HepG2 (cell line): ENCODE measurements at regions not wholly inside any gene's neighbourhood (a gene's known extent, or its start where the extent isn't known, plus 50 kb on each side); places are given as distances from the start of the nearest gene placed in this dataset.

Experiments used
- ATAC-seq: fragments of 200-7000 bp; cut with Tn5 transposase; 3 replicates; pipeline ENCODE4 v1.9.1; 2020; ENCODE audit warnings: mild to moderate bottlenecking, moderate library complexity
- BruUV-seq: library from RNA; stranded (reverse); fragments of 400-500 nt; replicated peaks from 2 replicates; lab custom pipeline; 2021; lab: Mats Ljungman, UMichigan
- CTCF ChIA-PET: fragments of 300-600 bp; formaldehyde crosslinking; extraction: SDS; loops from one replicate; lab custom pipeline; 2021; ENCODE audit warnings: low total read pairs, inconsistent platforms, low intra/inter-chr PET ratio; lab: Yijun Ruan, JAX
- POLR2A ChIA-PET: fragments of 350-600 bp; sonication (Branson Sonifier 250); formaldehyde crosslinking; loops from one replicate; lab custom pipeline; 2020; ENCODE audit warnings: antibody characterized with exemption, inconsistent platforms; lab: Yijun Ruan, JAX
- DNase-seq: peaks from one replicate; pipeline ENCODE4 v3.0.0-alpha.2; 2015; ENCODE audit warnings: low spot score
- FAIRE-seq: peaks from 3 replicates; lab custom pipeline; 2011; peaks lifted over from hg19 to GRCh38; lab: Jason Lieb, UNC
- H2AFZ ChIP-seq: one replicate; pipeline ENCODE4 v1.6.1; 2011; ENCODE audit warnings: low read length, inconsistent platforms
- H3K27ac ChIP-seq: fragments of 300-600 bp; 3 replicates; pipeline ENCODE4 v1.8.0; 2011; ENCODE audit warnings: mixed run types, mild to moderate bottlenecking, mixed read lengths, low read length, inconsistent platforms; ENCODE audit not compliant: insufficient read depth; ENCODE audit errors: extremely low read length
- H3K27me3 ChIP-seq, 2 experiments: fragments of 200-600 bp in 1 of 2; 2 replicates in 1 of 2; 3 replicates in 1 of 2; pipeline versions ENCODE4 v1.6.0 to v1.8.0; 2011; ENCODE audit warnings: low read length in 2 of 2, mild to moderate bottlenecking in 2 of 2, moderate library complexity in 2 of 2, inconsistent platforms in 1 of 2; ENCODE audit not compliant: insufficient read depth in 2 of 2, control insufficient read depth in 1 of 2
- H3K36me3 ChIP-seq, 2 experiments: fragments of 200-600 bp in 1 of 2; replicated peaks in 1 of 2; 2 replicates in 1 of 2; 3 replicates in 1 of 2; pipeline versions ENCODE4 v1.5.1 to v1.8.0; 2011; ENCODE audit warnings: low read length in 2 of 2, inconsistent platforms in 1 of 2; ENCODE audit not compliant: insufficient read depth in 2 of 2, control insufficient read depth in 1 of 2
- H3K4me1 ChIP-seq: 2 replicates; pipeline ENCODE4 v1.5.1; 2012; ENCODE audit warnings: low read length, inconsistent platforms; ENCODE audit not compliant: insufficient read depth
- H3K4me2 ChIP-seq: 2 replicates; pipeline ENCODE4 v1.6.0; 2011; ENCODE audit warnings: low read depth, low read length, inconsistent platforms
- H3K4me3 ChIP-seq, 3 experiments: fragments of 200-600 bp in 1 of 3; sonication (generic), shearing (Covaris generic) in 1 of 3; replicated peaks in 1 of 3; 2 replicates each; pipeline ENCODE4 v1.5.1; 2011 to 2016; ENCODE audit warnings: low read length in 3 of 3, inconsistent platforms in 2 of 3, low read depth in 2 of 3, mild to moderate bottlenecking in 2 of 3, control low read depth in 1 of 3, mixed read lengths in 1 of 3; ENCODE audit not compliant: insufficient read depth in 1 of 3
- H3K79me2 ChIP-seq: one replicate; pipeline ENCODE4 v1.6.1; 2011; ENCODE audit warnings: low read length, inconsistent platforms; ENCODE audit not compliant: insufficient read depth
- H3K9ac ChIP-seq: 2 replicates; pipeline ENCODE4 v1.6.0; 2011; ENCODE audit warnings: mild to moderate bottlenecking, low read depth, low read length, inconsistent platforms; ENCODE audit not compliant: insufficient read depth
- H3K9me3 ChIP-seq: 2 replicates; pipeline ENCODE4 v1.5.1; 2012; ENCODE audit warnings: mild to moderate bottlenecking, low read length
- H4K20me1 ChIP-seq: 2 replicates; pipeline ENCODE4 v1.6.0; 2011; ENCODE audit warnings: inconsistent platforms, mild to moderate bottlenecking, low read length, moderate library complexity; ENCODE audit not compliant: insufficient read depth
- CENPBD1 ChIP-seq: sonication (generic); formaldehyde crosslinking; IDR thresholded peaks from 2 replicates; pipeline ENCODE4 v1.8.0; 2022; ENCODE audit warnings: missing genetic modification reagents, low read depth, mild to moderate bottlenecking, borderline replicate concordance
- FOSL1 ChIP-seq: sonication (generic); formaldehyde crosslinking; IDR thresholded peaks from 2 replicates; pipeline ENCODE4 v1.9.0; 2021; ENCODE audit warnings: missing genetic modification reagents, borderline replicate concordance
- GABPA ChIP-seq, 2 experiments: IDR thresholded peaks; 2 replicates each; pipeline ENCODE4 v1.6.1; 2011 to 2016; ENCODE audit warnings: low read depth in 2 of 2, low read length in 1 of 2, missing biosample characterization in 1 of 2, missing genetic modification characterization in 1 of 2
- GTF2F1 ChIP-seq: fragments of 150-350 bp; IDR thresholded peaks from 2 replicates; pipeline ENCODE4 v1.6.1; 2014; ENCODE audit warnings: low read length
- HOMEZ ChIP-seq: IDR thresholded peaks from 2 replicates; pipeline ENCODE4 v1.6.1; 2016; ENCODE audit warnings: low read depth
- JDP2 ChIP-seq: sonication (generic); formaldehyde crosslinking; IDR thresholded peaks from 2 replicates; pipeline ENCODE4 v1.8.1; 2022; ENCODE audit warnings: missing genetic modification reagents, borderline replicate concordance
- KDM1A ChIP-seq: IDR thresholded peaks from 2 replicates; pipeline ENCODE4 v1.6.1; 2016; ENCODE audit warnings: missing compliant biosample characterization
- MAZ ChIP-seq, 2 experiments: sonication (generic) in 1 of 2; formaldehyde crosslinking in 1 of 2; IDR thresholded peaks; 2 replicates each; pipeline versions ENCODE4 v1.5.0 to v1.6.1; 2012 to 2020; ENCODE audit warnings: low read depth in 2 of 2, mild to moderate bottlenecking in 2 of 2, borderline replicate concordance in 1 of 2, improper control_type of control experiment in 1 of 2, low read length in 1 of 2, missing genetic modification reagents in 1 of 2, moderate library complexity in 1 of 2
- ZBTB42 ChIP-seq: sonication (generic); formaldehyde crosslinking; IDR thresholded peaks from 2 replicates; pipeline ENCODE4 v1.5.0; 2020; ENCODE audit warnings: mild to moderate bottlenecking, missing genetic modification reagents
- ZNF253 ChIP-seq: sonication (generic); formaldehyde crosslinking; IDR thresholded peaks from 2 replicates; pipeline ENCODE4 v1.8.0; 2022; ENCODE audit warnings: mild to moderate bottlenecking, missing genetic modification reagents, borderline replicate concordance
- ZNF44 ChIP-seq: sonication (generic); formaldehyde crosslinking; IDR thresholded peaks from 2 replicates; pipeline ENCODE4 v1.5.1; 2020; ENCODE audit warnings: mild to moderate bottlenecking, missing genetic modification reagents
- ZNF773 ChIP-seq: sonication (generic); formaldehyde crosslinking; IDR thresholded peaks from 2 replicates; pipeline ENCODE4 v1.4.0; 2020; ENCODE audit warnings: missing genetic modification reagents, borderline replicate concordance
- WGBS: methylation state at CpG from one replicate; pipeline ENCODE4 v1.1.6; 2017; ENCODE audit warnings: low lambda C conversion rate; 5-methylcytosine and 5-hydroxymethylcytosine counted together
- in situ Hi-C: cut with HindIII; loops from 2 replicates; pipeline ENCODE4 v1.10.0; 2017; ENCODE audit warnings: low pct_unique_long_range_greater_than_20kb; ENCODE audit not compliant: extremely low pct_ligation_motif_present
- intact Hi-C: fragments of 100-400 bp; cut with micrococcal nuclease; formaldehyde crosslinking; loops from one replicate; pipeline ENCODE4 v1.10.0; 2022; ENCODE audit not compliant: unreplicated experiment

DNA sequence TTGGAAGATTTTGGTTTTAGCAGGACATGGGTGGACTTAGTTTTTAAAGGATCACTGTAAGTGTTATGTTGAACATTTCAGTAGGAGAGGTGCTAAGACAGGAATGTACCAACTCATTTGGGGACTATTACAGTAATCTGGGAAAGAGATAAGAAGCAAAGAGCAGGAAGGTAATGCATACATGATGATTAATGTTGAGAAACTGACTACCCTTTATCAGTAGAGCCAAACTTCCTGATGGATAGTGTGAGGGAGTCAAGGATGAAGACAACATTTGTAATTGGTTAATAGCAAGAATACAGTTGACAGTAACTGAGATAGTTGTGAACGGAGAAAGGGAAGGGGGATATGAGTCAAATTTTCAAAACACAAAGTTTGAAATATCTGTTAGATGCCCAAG is 421.9 kb upstream of the PRR20A start (continued):
- TF ChIP-seq ZBTB42 (CRISPR knock-in tag) (no peak), CENPBD1 (CRISPR knock-in tag) (no peak), GTF2F1 (no peak), ZNF44 (CRISPR knock-in tag) (no peak)

GRCh38 chr13:56720841-56721240 is 419.9 kb upstream of the PRR20A start:
- H3K4me1 ChIP-seq = no peaks in the 10 kb centered on the region
- H3K36me3 ChIP-seq = no peaks in the 10 kb centered on the region
- H3K4me3 ChIP-seq = no peak overlapping the region
- WGBS = 6% methylated on average over 1 of the region's 1 CpG
- TF ChIP-seq FOSL1 (no peak), GABPA (IDR thresholded peaks at IDR 0.05; ENCODE audit: low read depth, low read length) (no peak), GABPA (CRISPR knock-in tag; IDR thresholded peaks at IDR 0.05; ENCODE audit: low read depth) (no peak), MAZ (IDR thresholded peaks at IDR 0.05; ENCODE audit: borderline replicate concordance, low read depth, low read length) (no peak), MAZ (CRISPR knock-in tag; IDR thresholded peaks at IDR 0.05; ENCODE audit: low read depth) (no peak), HOMEZ (CRISPR knock-in tag) (no peak), ZNF773 (CRISPR knock-in tag) (no peak), ZNF253 (CRISPR knock-in tag) (no peak), JDP2 (CRISPR knock-in tag) (no peak), KDM1A (CRISPR knock-in tag) (no peak)
- ChIA-PET CTCF (no interaction called here), POLR2A (no interaction called here)
- no peak overlapping the region for H2AFZ ChIP-seq
- peaks cover 48% of the 10 kb centered on the region for H3K9me3 ChIP-seq
- no peaks in the 10 kb centered on the region for H3K79me2 ChIP-seq
- H3K27ac ChIP-seq = no peak overlapping the region
- DNase-seq (no peak), ATAC-seq (no peak), FAIRE-seq (no peak)
- in situ Hi-C loops = no loop called here
- no peaks in the 10 kb centered on the region for H4K20me1 ChIP-seq
- intact Hi-C loops = no loop called here
- H3K9ac ChIP-seq = no peak overlapping the region
- no peak overlapping the region for H3K4me2 ChIP-seq
- BruUV-seq = no TSS peak
- H3K27me3 ChIP-seq = no peaks in the 10 kb centered on the region
